Fibroblast of skin of scalp (primary cell): ENCODE measurements at regions not wholly inside any gene's neighbourhood (a gene's known extent, or its start where the extent isn't known, plus 50 kb on each side); places are given as distances from the start of the nearest gene placed in this dataset.

Source experiments
- DNase-seq: peaks from one replicate; pipeline ENCODE4 v3.0.0-alpha.2; 2013

GRCh38 chr6:122072014-122072647, 327.3 kb upstream of the HSF2 start:
- DNase-seq = no peak

DNA sequence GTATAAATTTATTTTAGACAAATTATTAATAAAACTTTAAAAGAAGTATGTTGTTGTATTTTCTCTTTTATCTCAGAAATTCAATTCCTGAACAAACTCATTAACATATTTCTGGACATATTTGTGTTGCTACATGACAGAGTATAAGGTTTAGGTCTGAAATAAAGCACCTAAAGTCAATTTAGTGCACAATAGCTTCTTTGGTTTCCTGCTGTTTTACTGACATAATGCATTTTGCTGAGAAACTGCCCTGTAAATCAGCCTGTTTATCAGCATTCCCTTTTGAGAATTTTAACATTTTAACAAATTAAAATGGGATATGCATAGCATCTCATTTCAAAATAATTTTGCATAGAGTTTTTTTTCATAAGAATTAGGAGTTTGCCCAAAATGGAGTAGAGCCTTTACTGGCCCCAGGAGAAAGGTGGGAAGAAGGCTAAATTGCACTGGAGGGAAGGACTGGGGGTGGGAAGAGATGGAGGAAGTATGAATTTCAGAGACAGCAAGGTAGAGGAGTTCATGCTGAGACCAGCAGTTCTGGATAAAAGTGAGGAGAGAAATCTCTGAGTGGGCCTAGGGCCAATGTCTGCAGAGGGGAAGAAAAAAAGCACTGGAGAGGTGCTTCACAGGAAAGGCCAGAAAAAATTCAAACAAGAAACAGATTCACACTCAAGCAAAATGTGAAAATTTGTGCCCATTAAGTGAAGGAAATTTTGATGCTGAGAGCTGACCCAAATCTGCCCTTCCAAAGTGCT, 324.2 kb upstream of the HSF2 start:
- DNase-seq = no peak

DNA sequence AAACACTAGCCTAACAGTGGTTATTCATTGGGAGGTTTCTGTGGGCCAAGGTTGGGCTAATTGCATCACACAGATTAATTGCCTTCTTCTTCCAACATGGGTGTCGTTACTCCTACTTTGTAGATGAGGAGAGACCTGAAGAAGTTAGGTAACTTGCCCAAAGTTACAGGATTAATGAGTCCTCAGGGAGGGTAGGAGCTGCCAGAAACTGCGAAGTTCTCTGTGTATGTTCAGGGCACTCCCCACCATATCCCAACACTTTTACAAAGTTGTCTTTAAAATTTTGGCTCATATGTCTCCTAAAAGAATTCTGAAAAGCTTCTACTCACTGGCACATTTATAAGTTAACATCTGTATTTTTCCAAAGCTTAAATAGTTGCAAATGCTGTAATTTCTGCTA, 323.5 kb upstream of the HSF2 start:
- DNase-seq = no peak

GRCh38 chr6:122077603-122078002, 321.8 kb upstream of the HSF2 start:
- no peak for DNase-seq

GRCh38 chr6:122078481-122078880, 321.0 kb upstream of the HSF2 start:
- no peak for DNase-seq

GRCh38 chr6:122079916-122080315, 319.5 kb upstream of the HSF2 start:
- no peak for DNase-seq

DNA sequence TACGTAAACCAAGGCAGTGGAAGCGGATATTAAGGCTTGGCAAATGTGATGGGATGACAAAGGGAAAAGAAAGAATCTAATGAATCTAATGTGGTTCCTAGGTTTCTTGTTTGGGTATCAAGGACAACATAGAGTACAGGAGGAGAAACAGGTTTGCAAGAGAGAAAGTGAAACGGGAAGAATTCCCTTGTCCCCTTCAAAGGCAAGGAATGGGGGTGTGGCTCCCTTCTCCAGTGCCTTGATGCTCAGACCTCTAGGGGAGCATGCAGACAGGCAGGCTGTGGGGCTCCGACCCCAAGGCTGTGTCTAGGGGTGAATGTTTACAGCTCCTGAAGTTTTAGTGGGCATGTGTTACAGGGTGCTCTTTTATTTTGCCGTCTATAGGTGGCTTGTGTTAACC, 317.5 kb upstream of the HSF2 start:
- DNase-seq = no peak

DNA sequence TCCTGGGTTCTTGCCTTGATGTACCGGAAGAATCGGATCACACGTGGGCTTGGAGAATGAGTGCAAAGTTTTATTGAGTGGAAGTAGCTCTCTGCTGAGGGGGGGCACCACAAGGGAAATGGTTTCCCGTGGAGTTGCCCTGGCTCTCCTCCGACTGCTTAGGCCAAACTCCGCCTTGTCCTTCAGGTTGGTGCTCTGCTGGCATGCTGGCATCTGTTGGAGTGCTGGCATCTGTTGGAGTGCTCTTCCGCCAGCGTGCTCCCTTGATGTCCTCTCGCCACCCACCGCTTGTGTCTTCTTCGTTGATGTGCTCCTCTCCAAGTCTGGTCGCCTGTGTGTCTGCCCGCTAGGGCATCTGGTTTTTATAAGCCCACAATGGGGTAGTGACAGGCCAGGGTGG, 317.1 kb upstream of the HSF2 start:
- no peak for DNase-seq

GRCh38 chr6:122092366-122092765, 307.1 kb upstream of the HSF2 start:
- no peak for DNase-seq

- DNase-seq = no peak
Measured at GRCh38 chr6:122098201-122098678, 301.2 kb upstream of the HSF2 start.

DNA sequence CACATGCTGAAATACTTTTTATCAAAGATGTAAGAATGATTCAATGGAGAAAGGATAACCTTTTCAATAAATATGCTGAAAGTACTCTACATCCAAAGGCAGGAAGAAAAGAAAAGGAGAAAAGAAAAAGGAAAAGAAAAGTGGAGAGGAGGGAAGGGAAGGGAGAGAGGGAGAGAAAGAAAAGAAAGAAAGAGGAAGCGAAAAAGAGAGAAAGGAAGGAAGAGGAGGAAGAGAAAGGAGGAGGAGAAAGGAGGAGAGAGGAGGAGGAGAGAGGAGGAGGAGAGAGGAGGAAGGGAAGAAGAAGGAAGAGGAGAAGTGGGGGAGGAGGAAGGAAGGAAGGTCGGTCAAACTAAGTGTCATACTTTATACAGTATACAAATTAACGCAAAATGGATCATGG, 297.4 kb upstream of the HSF2 start:
- DNase-seq = no peak

DNA sequence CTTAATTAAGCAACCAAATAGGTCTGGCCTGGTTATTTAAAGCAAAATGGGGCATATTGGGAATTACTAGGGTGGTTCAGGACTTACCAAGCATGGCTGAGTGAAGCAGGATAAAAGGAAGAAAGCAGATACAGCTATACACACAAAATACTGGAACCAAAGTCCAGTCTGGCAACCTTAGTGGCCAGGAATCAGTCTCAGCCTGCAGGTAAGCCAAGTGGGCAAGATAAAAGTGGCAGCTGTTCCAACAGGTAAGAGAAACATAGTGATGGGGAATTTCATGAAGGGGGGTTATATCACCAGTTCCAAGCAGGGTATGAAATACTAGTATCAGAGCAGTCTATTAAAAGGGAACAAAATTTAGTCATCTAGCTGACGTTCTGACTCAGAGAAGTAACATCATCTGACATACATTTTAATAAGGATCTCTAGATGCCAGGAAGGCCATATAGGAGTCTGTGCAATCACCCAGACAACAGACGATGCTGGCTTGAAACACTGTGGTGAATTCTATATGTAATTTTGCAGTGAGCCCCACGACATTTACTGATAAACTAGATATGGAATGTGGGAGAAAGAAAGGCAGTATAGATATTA, 292.1 kb upstream of the HSF2 start:
- no peak for DNase-seq

DNA sequence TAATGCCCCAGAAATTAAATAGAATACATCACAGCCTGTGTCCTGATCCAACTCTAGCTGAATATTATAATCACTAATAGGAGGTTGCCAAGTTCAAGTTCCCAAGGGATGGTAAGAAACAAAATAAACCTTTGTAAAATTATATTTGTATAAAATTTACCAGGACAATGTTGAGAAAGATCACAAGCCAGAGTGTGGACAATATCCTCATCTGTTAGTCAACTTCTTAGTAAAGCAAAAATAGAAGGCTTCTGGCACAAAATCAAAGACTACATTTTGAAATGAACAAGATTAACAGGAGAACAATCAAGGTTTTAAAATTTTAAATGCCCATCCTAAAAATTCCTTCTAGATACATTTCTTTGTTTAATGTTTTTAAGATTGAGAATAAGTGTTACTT, 290.4 kb upstream of the HSF2 start:
- no peak for DNase-seq

- no peak for DNase-seq
Measured at GRCh38 chr6:122114717-122115116, 284.7 kb upstream of the HSF2 start.

GRCh38 chr6:122116119-122116834, 283.2 kb upstream of the HSF2 start:
- no peak for DNase-seq

DNA sequence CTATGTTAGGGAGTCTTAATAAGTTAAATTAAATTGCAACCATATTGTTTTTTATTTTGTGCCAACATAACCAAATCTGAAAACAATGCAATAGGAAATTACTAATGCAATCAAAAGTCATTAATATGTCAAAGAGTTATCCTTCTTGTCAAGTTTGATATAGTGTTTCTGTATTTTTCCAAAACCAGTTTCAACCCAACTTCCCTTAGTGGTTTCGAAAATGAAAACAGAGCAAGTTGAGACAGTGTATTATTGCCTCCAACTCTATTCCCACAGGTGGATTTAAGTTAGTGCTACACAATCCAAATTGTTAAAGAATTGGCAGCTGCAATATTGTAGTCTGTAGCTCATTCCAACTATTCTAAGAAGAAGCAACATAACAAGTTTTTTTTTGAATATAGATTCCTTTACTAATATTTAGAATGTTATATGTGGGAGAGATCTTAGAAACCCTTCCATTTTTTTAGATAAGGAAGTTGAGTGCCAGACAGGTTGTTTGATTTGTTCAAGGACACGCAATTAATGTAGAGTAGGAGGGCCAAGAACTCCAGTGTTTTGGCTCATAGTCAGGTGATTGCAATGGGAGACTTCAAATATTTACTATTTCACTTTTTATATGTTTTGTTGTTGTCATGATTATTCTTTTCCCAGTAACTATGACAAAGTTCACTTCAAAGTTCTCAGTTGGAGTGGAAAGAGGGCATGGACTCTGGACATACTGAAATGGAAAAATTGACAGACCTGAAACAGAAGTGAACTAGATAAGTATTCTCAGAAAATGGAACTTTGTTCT, 282.4 kb upstream of the HSF2 start:
- DNase-seq = no peak

GRCh38 chr6:122118945-122119506, 280.4 kb upstream of the HSF2 start:
- DNase-seq = no peak

DNA sequence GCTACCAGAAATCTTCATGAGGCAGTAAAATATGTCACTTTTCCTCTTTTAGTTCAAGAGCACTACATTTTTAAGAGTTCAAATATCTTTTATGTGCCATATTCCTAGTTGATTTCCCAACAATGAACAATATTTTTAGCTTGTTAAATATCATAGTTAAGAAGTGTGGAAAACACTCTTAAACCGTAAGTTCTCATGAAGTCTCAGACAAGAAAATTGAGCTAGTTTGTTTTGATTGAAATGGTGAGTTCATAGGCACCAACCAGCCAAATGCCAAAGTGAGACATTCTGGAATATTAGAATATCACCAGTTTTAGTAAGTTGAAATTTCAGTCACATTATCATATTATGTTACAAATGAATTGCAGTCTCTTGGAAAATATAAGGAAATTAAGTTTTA, 277.2 kb upstream of the HSF2 start:
- DNase-seq = no peak

DNA sequence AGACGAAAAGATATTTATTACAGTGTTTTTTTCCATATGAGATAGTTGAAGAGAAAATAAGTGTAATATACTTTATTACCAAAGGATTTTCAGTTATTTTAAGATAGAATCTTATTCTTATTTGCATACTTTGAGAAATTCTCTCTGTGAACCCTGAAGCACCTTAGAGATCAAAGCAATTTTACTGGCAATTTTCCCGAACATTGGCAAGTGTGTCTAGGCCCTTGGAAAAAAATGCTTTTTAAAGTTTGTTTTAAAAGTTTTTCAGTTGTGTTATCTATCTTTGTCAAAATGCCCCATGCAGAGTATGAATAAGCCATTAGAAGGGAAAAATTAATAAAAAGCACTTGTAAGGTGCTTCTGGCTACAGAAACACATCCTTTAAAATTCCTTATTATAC, 276.8 kb upstream of the HSF2 start:
- no peak for DNase-seq

GRCh38 chr6:122124908-122125307, 274.5 kb upstream of the HSF2 start:
- DNase-seq = no peak

DNA sequence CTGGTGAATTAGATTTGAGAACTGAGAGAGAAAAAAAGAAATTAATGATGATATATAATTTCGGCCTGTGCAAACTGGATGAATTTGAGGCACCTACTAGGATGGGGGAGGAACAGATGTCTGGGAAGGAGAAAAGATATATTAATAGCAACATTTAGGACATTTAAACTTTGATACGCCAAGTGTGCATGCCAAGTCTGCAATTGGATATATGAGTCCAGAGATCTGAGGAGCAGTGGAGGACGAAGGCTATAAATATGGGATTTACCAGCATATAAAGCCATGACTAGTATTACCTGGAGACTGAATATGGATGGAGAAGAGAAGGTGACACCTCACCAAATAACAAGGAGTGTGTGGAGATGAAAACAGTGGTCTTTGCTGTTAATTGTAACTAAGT, 272.6 kb upstream of the HSF2 start:
- no peak for DNase-seq

DNA sequence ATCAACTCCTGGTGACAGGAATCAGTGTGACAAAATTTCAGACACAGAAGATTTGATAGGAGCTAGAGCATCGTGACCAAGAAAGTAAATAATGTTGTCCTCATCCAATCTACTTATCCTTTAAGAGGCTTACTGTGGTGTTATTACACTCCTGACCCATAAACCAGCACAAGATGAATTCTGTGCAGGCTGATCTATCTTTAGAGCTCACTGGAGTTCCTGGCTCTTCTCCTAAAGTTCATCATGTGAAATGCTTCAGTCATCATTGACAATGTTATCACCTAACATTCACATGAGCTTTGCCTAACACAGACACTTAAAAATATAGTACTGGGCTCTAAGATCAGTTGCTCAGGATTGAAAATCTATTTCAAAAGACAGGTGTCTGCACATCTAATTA, 271.0 kb upstream of the HSF2 start:
- no peak for DNase-seq
